HCT116 (cell line): ENCODE measurements at regions not wholly inside any gene's neighbourhood (a gene's known extent, or its start where the extent isn't known, plus 50 kb on each side); places are given as distances from the start of the nearest gene placed in this dataset.

Source experiments
- ATAC-seq: fragments of 200-7000 bp; cut with Tn5 transposase; 2 replicates; pipeline ENCODE4 v1.9.1; 2020; ENCODE audit warnings: mild to moderate bottlenecking, moderate library complexity
- BruUV-seq: library from RNA; stranded (reverse); fragments of 400-500 nt; replicated peaks from 2 replicates; lab custom pipeline; 2021; lab: Mats Ljungman, UMichigan
- CTCF ChIA-PET: fragments of 300-600 bp; sonication (Branson Sonifier 250); formaldehyde crosslinking; loops from one replicate; lab custom pipeline; 2021; ENCODE audit warnings: antibody characterized with exemption; lab: Charles Lee
- POLR2A ChIA-PET: fragments of 300-600, 350-600 bp; sonication (Branson Sonifier 250); formaldehyde crosslinking; loops from one replicate; lab custom pipeline; 2021; ENCODE audit warnings: antibody characterized with exemption; lab: Charles Lee
- RAD21 ChIA-PET, 2 experiments: fragments of 300-600 bp; sonication (Branson Sonifier 250); formaldehyde crosslinking; loops; one replicate each; lab custom pipeline; 2023; ENCODE audit warnings: low total read pairs in 2 of 2; ENCODE audit not compliant: uncharacterized antibody in 2 of 2, unreplicated experiment in 2 of 2, low non-redundant PET in 1 of 2; lab: Charles Lee
- DNase-seq: peaks from one replicate; pipeline ENCODE4 v3.0.0-alpha.2; 2010; ENCODE audit warnings: low read depth, low spot score
- H2AFZ ChIP-seq: fragments of 200-600 bp; shearing (Covaris generic), sonication (generic); 2 replicates; pipeline ENCODE4 v1.6.1; 2017; ENCODE audit warnings: low read depth, mixed run types, mixed read lengths, antibody characterized with exemption, low read length; ENCODE audit not compliant: poor library complexity, severe bottlenecking
- H3K27ac ChIP-seq: 2 replicates; pipeline ENCODE4 v1.5.1; 2012; ENCODE audit warnings: low read depth, low read length
- H3K27me3 ChIP-seq: fragments of 200-600 bp; sonication (generic); 2 replicates; pipeline ENCODE4 v1.6.1; 2016; ENCODE audit warnings: mixed run types, low read length, mixed read lengths; ENCODE audit not compliant: insufficient read depth
- H3K36me3 ChIP-seq, 2 experiments: fragments of 200-500 bp in 1 of 2; fragments of 200-600 bp in 1 of 2; sonication (Bioruptor generic) in 1 of 2; sonication (generic) in 1 of 2; 2 replicates each; pipeline versions ENCODE4 v1.5.1 to v1.6.1; 2014 to 2016; ENCODE audit warnings: low read length in 2 of 2, inconsistent platforms in 1 of 2, mixed read lengths in 1 of 2, mixed run types in 1 of 2; ENCODE audit not compliant: insufficient read depth in 2 of 2, control insufficient read depth in 1 of 2
- H3K4me1 ChIP-seq, 2 experiments: fragments of 200-600 bp in 1 of 2; sonication (generic) in 1 of 2; 2 replicates each; pipeline versions ENCODE4 v1.5.1 to v1.6.1; 2012 to 2017; ENCODE audit warnings: low read length in 2 of 2, inconsistent platforms in 1 of 2, mild to moderate bottlenecking in 1 of 2, mixed read lengths in 1 of 2, mixed run types in 1 of 2, moderate library complexity in 1 of 2; ENCODE audit not compliant: insufficient read depth in 2 of 2, control insufficient read depth in 1 of 2
- H3K4me2 ChIP-seq: fragments of 200-600 bp; sonication (generic); 2 replicates; pipeline ENCODE4 v1.6.1; 2017; ENCODE audit warnings: mixed run types, low read length, mixed read lengths
- H3K4me3 ChIP-seq, 2 experiments: fragments of 200-600 bp in 1 of 2; sonication (generic) in 1 of 2; replicated peaks in 1 of 2; 2 replicates each; pipeline ENCODE4 v1.5.1; 2011 to 2016; ENCODE audit warnings: low read length in 2 of 2, control low read depth in 1 of 2, low read depth in 1 of 2, mild to moderate bottlenecking in 1 of 2, mixed read lengths in 1 of 2, mixed run types in 1 of 2
- H3K79me2 ChIP-seq: fragments of 200-600 bp; sonication (generic); 2 replicates; pipeline ENCODE4 v1.6.1; 2017; ENCODE audit warnings: mild to moderate bottlenecking, mixed run types, low read length, moderate library complexity, mixed read lengths; ENCODE audit not compliant: insufficient read depth
- H3K9ac ChIP-seq: fragments of 200-600 bp; sonication (generic); 2 replicates; pipeline ENCODE4 v1.6.1; 2016; ENCODE audit warnings: low read length, mixed read lengths
- H3K9me2 ChIP-seq: fragments of 200-600 bp; sonication (generic), shearing (Covaris generic); 2 replicates; pipeline ENCODE4 v1.6.1; 2017; ENCODE audit warnings: mixed run types, mild to moderate bottlenecking, moderate library complexity; ENCODE audit not compliant: insufficient read depth
- H3K9me3 ChIP-seq, 2 experiments: fragments of 200-500 bp in 1 of 2; fragments of 200-600 bp in 1 of 2; sonication (Bioruptor generic) in 1 of 2; sonication (generic) in 1 of 2; 2 replicates each; pipeline ENCODE4 v1.6.1; 2014 to 2017; ENCODE audit warnings: low read length in 2 of 2, mixed read lengths in 2 of 2, inconsistent platforms in 1 of 2, low read depth in 1 of 2, mild to moderate bottlenecking in 1 of 2, mixed run types in 1 of 2, moderate library complexity in 1 of 2; ENCODE audit not compliant: control insufficient read depth in 1 of 2, insufficient read depth in 1 of 2
- H4K20me1 ChIP-seq: fragments of 200-600 bp; sonication (generic), shearing (Covaris generic); 2 replicates; pipeline ENCODE4 v1.6.1; 2017; ENCODE audit warnings: mixed run types, mild to moderate bottlenecking, moderate library complexity; ENCODE audit not compliant: insufficient read depth
- CEBPB ChIP-seq: IDR thresholded peaks from 2 replicates; pipeline ENCODE4 v1.6.1; 2012; ENCODE audit warnings: low read depth
- ELF1 ChIP-seq: IDR thresholded peaks from 2 replicates; pipeline ENCODE4 v1.6.1; 2012; ENCODE audit warnings: low read depth, borderline replicate concordance
- EZH2 ChIP-seq: fragments of 200-600 bp; sonication (generic); IDR thresholded peaks from 2 replicates; pipeline ENCODE4 v1.6.1; 2017; ENCODE audit warnings: antibody characterized with exemption, mixed run types
- JUND ChIP-seq: IDR thresholded peaks from 2 replicates; pipeline ENCODE4 v1.6.1; 2012
- POLR2AphosphoS5 ChIP-seq: IDR thresholded peaks from 2 replicates; pipeline ENCODE4 v1.6.1; 2011; ENCODE audit warnings: mild to moderate bottlenecking, low read depth, low read length, moderate library complexity
- RAD21 ChIP-seq: IDR thresholded peaks from 2 replicates; pipeline ENCODE4 v1.6.1; 2012; ENCODE audit warnings: low read depth, mild to moderate bottlenecking
- SIN3A ChIP-seq: IDR thresholded peaks from 2 replicates; pipeline ENCODE4 v1.6.1; 2012; ENCODE audit warnings: low read depth
- SP1 ChIP-seq: IDR thresholded peaks from 2 replicates; pipeline ENCODE4 v1.6.1; 2012; ENCODE audit warnings: low read depth
- SRF ChIP-seq: IDR thresholded peaks from 2 replicates; pipeline ENCODE4 v1.6.1; 2012; ENCODE audit warnings: low read depth
- TCF7L2 ChIP-seq: IDR thresholded peaks from 2 replicates; pipeline ENCODE4 v1.7.0; 2011; ENCODE audit warnings: borderline replicate concordance, inconsistent platforms; ENCODE audit not compliant: insufficient read depth, insufficient read length; ENCODE audit errors: extremely low read depth
- ZFX ChIP-seq: fragments of 450-650 bp; IDR thresholded peaks from 2 replicates; pipeline ENCODE4 v1.6.1; 2017
- ZNF274 ChIP-seq: fragments of 200-500 bp; sonication (Bioruptor generic); IDR thresholded peaks from 2 replicates; pipeline ENCODE4 v1.6.1; 2014; ENCODE audit warnings: mild to moderate bottlenecking, low read depth, low read length, inconsistent platforms
- intact Hi-C: fragments of 100-400 bp; cut with micrococcal nuclease; formaldehyde crosslinking; loops from 2 replicates; pipeline ENCODE4 v1.10.0; 2022
- TF ChIP-seq, protein P1 (sequence below), 3 experiments: fragments of 200-600 bp in 1 of 3; sonication (generic) in 1 of 3; IDR thresholded peaks in 2 of 3; conservative IDR thresholded peaks in 1 of 3; 2 replicates each; pipeline ENCODE4 v1.5.1; 2012 to 2017; ENCODE audit warnings: low read depth in 2 of 3, low read length in 2 of 3, antibody characterized with exemption in 1 of 3, borderline replicate concordance in 1 of 3, control low read depth in 1 of 3, mild to moderate bottlenecking in 1 of 3, mixed read lengths in 1 of 3, mixed run types in 1 of 3, moderate library complexity in 1 of 3; ENCODE audit not compliant: insufficient read depth in 1 of 3
- TF ChIP-seq, protein P2 (sequence below): IDR thresholded peaks from 2 replicates; pipeline ENCODE4 v1.6.1; 2012
- TF ChIP-seq, protein P3 (sequence below): IDR thresholded peaks from 2 replicates; pipeline ENCODE4 v1.6.1; 2012; ENCODE audit warnings: low read depth

DNA sequence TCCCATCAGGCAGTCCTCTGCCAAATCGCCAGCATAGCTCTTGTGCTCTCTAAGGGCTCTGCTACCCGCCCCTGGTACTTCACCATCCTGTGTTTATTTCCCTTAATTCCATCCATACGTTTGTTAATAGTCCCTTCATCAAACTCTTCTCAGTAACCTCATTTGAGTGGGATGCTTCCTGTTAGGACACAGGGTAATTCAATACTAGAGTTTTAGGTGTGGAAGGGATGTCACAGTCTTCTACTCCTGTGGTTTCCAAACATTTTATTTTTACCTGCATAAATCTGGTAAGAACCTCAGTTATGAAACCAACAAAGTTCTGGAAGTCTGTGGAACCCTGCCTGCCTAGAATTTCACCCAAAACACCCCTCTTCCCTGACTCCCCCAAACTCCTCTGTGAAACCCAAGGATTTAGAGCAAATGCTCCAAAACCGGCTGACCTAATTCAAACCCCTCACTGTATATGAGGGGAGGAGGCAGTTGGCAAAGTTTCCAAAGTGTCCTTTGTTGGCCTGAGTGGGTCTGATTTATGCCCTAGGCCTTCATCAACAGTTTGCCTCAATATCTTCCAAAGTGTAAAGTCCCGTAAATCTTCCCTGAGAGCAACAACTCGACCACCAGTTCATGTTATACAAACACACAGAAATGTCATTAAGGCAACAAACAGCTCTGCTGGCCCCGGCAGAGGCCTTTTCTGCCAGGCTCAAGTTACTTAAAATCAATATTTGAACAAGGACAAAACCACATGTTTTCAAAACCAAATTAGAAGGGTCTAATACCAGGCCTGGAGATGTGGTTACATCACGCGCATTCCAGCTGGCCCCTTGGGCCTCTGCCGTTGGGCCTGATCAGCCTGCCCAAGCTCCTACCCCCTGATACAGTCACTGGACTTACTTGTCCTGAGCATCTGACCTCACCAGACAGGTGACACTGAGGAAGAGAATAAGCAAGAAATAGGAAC lies 82.4 kb upstream of the FGGY start (continued):
- TF ChIP-seq, protein P1, sequence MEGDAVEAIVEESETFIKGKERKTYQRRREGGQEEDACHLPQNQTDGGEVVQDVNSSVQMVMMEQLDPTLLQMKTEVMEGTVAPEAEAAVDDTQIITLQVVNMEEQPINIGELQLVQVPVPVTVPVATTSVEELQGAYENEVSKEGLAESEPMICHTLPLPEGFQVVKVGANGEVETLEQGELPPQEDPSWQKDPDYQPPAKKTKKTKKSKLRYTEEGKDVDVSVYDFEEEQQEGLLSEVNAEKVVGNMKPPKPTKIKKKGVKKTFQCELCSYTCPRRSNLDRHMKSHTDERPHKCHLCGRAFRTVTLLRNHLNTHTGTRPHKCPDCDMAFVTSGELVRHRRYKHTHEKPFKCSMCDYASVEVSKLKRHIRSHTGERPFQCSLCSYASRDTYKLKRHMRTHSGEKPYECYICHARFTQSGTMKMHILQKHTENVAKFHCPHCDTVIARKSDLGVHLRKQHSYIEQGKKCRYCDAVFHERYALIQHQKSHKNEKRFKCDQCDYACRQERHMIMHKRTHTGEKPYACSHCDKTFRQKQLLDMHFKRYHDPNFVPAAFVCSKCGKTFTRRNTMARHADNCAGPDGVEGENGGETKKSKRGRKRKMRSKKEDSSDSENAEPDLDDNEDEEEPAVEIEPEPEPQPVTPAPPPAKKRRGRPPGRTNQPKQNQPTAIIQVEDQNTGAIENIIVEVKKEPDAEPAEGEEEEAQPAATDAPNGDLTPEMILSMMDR (IDR thresholded peaks at IDR 0.05 in 2 of 3, conservative IDR thresholded peaks at IDR 0.05 in 1 of 3; ENCODE audit: borderline replicate concordance in 1 of 3, insufficient read depth in 1 of 3, low read depth in 2 of 3, low read length in 2 of 3): no peak
- no peak for TF ChIP-seq POLR2AphosphoS5
- no peak for TF ChIP-seq SRF
- TF ChIP-seq ELF1: no peak
- TF ChIP-seq, all 23 proteins: peak for 0

DNA sequence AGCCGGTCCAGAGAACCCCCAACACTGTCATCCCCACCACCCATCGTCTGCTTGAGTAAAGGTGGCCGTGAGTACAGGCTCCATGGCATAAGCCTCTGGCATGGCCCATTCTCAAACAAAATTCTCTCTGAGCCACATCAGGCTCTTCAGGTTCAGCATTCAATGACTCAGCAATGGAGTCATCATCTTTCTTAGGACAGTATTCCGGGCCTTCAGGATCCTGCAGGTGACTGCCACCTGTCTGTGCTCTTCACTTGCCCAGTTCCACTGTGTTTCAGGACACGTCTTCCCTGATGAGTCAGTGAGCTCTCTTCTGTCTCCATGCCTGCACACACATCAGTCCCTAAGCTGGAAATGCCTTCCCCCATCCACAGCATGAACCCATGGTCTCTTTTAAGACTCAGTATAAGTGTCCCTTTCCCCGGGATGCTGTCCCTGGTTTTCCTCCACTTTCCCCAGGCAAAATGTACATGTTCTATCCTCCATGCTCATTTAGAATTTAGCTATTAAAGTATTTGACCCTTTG lies 81.1 kb upstream of the FGGY start:
- H3K4me1 ChIP-seq: peaks cover 0 to 5% of the 10 kb centered on the region in 2 experiments; a peak in 1 of 4 replicates
- no peak for TF ChIP-seq TCF7L2
- TF ChIP-seq RAD21: peak; percentile 34; the same call in 1 of the 2 replicates
- TF ChIP-seq JUND: no peak; the same call in 1 of the 2 replicates
- TF ChIP-seq SIN3A: no peak
- TF ChIP-seq, protein P2, sequence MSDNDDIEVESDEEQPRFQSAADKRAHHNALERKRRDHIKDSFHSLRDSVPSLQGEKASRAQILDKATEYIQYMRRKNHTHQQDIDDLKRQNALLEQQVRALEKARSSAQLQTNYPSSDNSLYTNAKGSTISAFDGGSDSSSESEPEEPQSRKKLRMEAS: 0 out of 2 replicates have a peak, but pooled peaks have one; percentile 30
- TF ChIP-seq SP1: no peak
- no peak for TF ChIP-seq EZH2
- no peak for TF ChIP-seq CEBPB
- TF ChIP-seq, protein P3, sequence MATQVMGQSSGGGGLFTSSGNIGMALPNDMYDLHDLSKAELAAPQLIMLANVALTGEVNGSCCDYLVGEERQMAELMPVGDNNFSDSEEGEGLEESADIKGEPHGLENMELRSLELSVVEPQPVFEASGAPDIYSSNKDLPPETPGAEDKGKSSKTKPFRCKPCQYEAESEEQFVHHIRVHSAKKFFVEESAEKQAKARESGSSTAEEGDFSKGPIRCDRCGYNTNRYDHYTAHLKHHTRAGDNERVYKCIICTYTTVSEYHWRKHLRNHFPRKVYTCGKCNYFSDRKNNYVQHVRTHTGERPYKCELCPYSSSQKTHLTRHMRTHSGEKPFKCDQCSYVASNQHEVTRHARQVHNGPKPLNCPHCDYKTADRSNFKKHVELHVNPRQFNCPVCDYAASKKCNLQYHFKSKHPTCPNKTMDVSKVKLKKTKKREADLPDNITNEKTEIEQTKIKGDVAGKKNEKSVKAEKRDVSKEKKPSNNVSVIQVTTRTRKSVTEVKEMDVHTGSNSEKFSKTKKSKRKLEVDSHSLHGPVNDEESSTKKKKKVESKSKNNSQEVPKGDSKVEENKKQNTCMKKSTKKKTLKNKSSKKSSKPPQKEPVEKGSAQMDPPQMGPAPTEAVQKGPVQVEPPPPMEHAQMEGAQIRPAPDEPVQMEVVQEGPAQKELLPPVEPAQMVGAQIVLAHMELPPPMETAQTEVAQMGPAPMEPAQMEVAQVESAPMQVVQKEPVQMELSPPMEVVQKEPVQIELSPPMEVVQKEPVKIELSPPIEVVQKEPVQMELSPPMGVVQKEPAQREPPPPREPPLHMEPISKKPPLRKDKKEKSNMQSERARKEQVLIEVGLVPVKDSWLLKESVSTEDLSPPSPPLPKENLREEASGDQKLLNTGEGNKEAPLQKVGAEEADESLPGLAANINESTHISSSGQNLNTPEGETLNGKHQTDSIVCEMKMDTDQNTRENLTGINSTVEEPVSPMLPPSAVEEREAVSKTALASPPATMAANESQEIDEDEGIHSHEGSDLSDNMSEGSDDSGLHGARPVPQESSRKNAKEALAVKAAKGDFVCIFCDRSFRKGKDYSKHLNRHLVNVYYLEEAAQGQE: no peak
- TF ChIP-seq ZFX: no peak
- TF ChIP-seq, protein P1 (IDR thresholded peaks at IDR 0.05 in 2 of 3, conservative IDR thresholded peaks at IDR 0.05 in 1 of 3; ENCODE audit: borderline replicate concordance in 1 of 3, insufficient read depth in 1 of 3, low read depth in 2 of 3, low read length in 2 of 3): no peak
- no peak for TF ChIP-seq ZNF274

More for the DNA sequence above, 81.1 kb upstream of the FGGY start:
- Histone ChIP-seq H3K9me3 (no peaks in the 10 kb centered on the region), H3K9ac (no peak overlapping the region), H3K4me2 (no peak overlapping the region), H3K27ac (no peak overlapping the region), H3K36me3 (no peaks in the 10 kb centered on the region), H4K20me1 (no peaks in the 10 kb centered on the region), H3K4me3 (no peak overlapping the region), H3K79me2 (no peaks in the 10 kb centered on the region), H2AFZ (no peak overlapping the region), H3K27me3 (no peaks in the 10 kb centered on the region), H3K9me2 (no peaks in the 10 kb centered on the region)
- no TSS peak for BruUV-seq
- ChIA-PET RAD21 (no interaction called here), POLR2A (interaction anchor here (0.6 kb wide), 1 partner anchor 347 kb away, joined by 5 read pairs; no protein-coding TSS in a partner anchor), CTCF (no interaction called here)
- peak; percentile 42; the same call in 1 of the 2 replicates for ATAC-seq
- intact Hi-C loops: no loop called here
- DNase-seq: peak; percentile 1
